AG04450 (cell line): ENCODE measurements at regions not wholly inside any gene's neighbourhood (a gene's known extent, or its start where the extent isn't known, plus 50 kb on each side); places are given as distances from the start of the nearest gene placed in this dataset.
"Not testable (repeated sequence)": the region's sequence is repeated elsewhere in the genome, so short reads cannot be mapped to it uniquely, and the experiment has no call there.

ENCODE experiments used
- CTCF ChIA-PET: fragments of 300-600, 350-600 bp; formaldehyde crosslinking; extraction: SDS; loops from one replicate; lab custom pipeline; 2022; ENCODE audit warnings: antibody characterized with exemption, inconsistent platforms; lab: Charles Lee
- POLR2A ChIA-PET: fragments of 350-600 bp; formaldehyde crosslinking; extraction: SDS; loops from one replicate; lab custom pipeline; 2021; ENCODE audit warnings: antibody characterized with exemption, inconsistent platforms; lab: Yijun Ruan, JAX
- DNase-seq: peaks from one replicate; pipeline ENCODE4 v3.0.0-alpha.2; 2011; ENCODE audit warnings: low read depth, low spot score
- H3K27ac ChIP-seq: one replicate; pipeline ENCODE4 v1.5.1; 2012; ENCODE audit warnings: low read depth, low read length, control low read depth
- H3K27me3 ChIP-seq: one replicate; pipeline ENCODE4 v1.6.0; 2012; ENCODE audit warnings: low read length; ENCODE audit not compliant: control insufficient read depth, insufficient read depth
- H3K4me3 ChIP-seq: 2 replicates; pipeline ENCODE4 v1.5.1; 2011; ENCODE audit warnings: mild to moderate bottlenecking, low read depth, low read length, control low read depth
- H3K9me3 ChIP-seq: 2 replicates; pipeline ENCODE4 v1.5.1; 2012; ENCODE audit warnings: low read length; ENCODE audit not compliant: control insufficient read depth, insufficient read depth
- TF ChIP-seq, protein P1 (sequence below): IDR thresholded peaks from 2 replicates; pipeline ENCODE4 v1.5.1; 2011; ENCODE audit warnings: low read depth, low read length, control low read depth, inconsistent platforms

DNA sequence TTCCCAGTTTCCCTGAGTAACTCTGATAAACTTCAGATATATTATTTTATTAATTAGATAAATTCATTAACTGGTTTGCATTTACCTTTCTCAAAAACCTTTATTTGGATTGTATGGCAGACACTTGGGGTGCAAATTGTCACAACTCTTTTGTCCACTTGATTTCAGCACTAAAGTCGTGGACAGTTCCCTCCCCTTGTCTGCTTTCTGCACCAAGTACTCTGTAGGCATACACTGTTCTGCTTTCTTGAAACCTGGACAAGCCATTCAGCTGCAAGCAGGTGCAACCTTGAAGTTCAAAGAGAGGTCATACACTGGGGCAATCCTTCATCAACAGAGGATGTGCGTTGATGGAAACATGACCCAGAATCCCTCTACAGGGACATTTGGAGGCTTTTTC, 162.9 kb downstream of the ARL5B start:
- ChIA-PET CTCF (no interaction called here), POLR2A (no interaction called here)
- H3K4me3 ChIP-seq: no peak overlapping the region
- no peak overlapping the region for H3K27ac ChIP-seq
- no peaks in the 10 kb centered on the region for H3K9me3 ChIP-seq
- TF ChIP-seq, protein P1, sequence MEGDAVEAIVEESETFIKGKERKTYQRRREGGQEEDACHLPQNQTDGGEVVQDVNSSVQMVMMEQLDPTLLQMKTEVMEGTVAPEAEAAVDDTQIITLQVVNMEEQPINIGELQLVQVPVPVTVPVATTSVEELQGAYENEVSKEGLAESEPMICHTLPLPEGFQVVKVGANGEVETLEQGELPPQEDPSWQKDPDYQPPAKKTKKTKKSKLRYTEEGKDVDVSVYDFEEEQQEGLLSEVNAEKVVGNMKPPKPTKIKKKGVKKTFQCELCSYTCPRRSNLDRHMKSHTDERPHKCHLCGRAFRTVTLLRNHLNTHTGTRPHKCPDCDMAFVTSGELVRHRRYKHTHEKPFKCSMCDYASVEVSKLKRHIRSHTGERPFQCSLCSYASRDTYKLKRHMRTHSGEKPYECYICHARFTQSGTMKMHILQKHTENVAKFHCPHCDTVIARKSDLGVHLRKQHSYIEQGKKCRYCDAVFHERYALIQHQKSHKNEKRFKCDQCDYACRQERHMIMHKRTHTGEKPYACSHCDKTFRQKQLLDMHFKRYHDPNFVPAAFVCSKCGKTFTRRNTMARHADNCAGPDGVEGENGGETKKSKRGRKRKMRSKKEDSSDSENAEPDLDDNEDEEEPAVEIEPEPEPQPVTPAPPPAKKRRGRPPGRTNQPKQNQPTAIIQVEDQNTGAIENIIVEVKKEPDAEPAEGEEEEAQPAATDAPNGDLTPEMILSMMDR: no peak
- DNase-seq: peak; percentile 1
- no peaks in the 10 kb centered on the region for H3K27me3 ChIP-seq

DNA sequence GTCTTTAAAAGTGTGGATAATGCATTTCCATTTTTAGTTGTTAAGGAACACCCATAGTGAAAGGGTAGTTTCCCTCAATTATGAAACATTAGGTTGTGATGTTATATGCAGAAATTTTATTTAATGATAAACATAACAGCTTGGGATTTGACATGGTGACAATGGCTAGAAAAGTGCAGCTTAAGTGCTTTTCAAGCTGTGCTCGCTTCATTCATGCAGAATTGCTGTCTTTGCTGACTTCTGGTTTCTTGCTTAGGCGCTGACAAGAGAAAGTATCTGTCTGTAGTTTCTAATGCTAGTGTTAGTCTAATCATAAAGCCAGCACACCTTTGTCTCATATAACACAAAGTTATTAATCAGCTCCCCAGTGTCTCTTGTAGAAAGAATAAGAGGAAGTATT, 170.0 kb downstream of the ARL5B start:
- Histone ChIP-seq H3K27me3 (no peaks in the 10 kb centered on the region), H3K4me3 (no peak overlapping the region), H3K9me3 (no peaks in the 10 kb centered on the region), H3K27ac (no peak overlapping the region)
- ChIA-PET CTCF (no interaction called here), POLR2A (no interaction called here)
- TF ChIP-seq, protein P1: no peak
- no peak for DNase-seq

DNA sequence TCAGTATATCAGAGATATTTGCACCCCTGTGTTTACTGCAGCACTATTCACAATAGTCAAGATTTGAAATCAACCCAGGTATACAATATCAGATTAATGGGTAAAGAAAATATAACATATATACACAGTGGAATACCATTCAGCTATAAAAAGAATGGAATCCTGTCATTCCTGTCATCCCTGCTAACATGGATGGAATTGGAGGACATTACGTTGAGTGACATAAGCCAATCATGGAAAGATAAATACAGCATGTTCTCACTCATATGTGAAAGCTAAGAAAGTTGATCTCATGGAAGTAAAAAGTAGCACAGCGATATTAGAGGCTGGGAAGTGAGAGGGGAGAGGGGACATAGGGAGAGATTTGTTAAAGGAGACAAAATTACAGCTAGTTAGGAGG, 171.0 kb downstream of the ARL5B start:
- DNase-seq: no peak
- Histone ChIP-seq H3K27ac (no peak overlapping the region), H3K9me3 (no peaks in the 10 kb centered on the region), H3K27me3 (no peaks in the 10 kb centered on the region), H3K4me3 (no peak overlapping the region)
- POLR2A ChIA-PET: no interaction called here
- CTCF ChIA-PET: no interaction called here
- TF ChIP-seq, protein P1: no peak

DNA sequence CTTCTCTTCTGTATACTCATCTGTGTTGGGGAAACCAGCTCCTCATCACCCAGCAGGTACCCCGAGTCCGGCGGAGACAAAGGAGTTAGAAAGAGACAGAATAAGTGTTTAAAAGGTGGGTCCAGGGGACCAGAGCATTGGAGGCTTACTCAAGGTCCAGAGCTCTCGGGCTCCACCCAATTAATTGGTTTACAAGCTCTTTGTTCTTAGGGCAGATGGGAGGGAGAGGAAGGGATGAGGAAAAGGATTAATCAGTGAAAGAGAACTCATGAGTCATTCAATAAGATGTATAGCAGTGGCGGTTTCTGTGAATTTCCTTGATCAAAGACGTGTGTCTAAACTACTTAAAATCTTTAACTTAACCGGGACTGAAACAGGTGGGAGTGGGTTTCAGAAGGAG, 192.0 kb upstream of the MALRD1 start:
- H3K9me3 ChIP-seq, DNase-seq, H3K4me3 ChIP-seq, CTCF ChIA-PET, H3K27me3 ChIP-seq, H3K27ac ChIP-seq, POLR2A ChIA-PET: not testable (repeated sequence)

DNA sequence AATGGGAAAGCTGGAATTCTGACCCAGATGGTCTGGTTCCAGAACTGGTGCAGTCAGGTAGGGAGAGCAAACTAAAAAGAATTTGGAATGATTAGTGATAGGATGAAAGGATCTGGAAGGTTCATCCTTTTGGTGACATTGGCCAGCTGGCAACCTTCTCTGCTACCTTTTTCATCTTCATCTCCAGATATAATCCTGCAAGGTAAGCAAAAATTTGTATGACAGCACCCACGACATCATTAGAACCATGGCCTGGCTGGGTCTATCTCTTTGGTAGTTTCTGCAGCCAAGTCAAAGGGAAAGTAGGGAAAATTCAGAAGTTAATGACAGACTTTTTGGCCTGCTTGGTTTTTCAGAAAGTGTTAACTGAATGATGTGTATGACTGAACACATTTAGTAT, 188.9 kb upstream of the MALRD1 start:
- ChIA-PET POLR2A (no interaction called here), CTCF (interaction anchor here (0.6 to 1.2 kb wide), 2 partner anchors 170 to 553 kb away, joined by 3 read pairs; no protein-coding TSS in a partner anchor)
- no peak overlapping the region for H3K4me3 ChIP-seq
- no peak for DNase-seq
- H3K27me3 ChIP-seq: no peaks in the 10 kb centered on the region
- no peaks in the 10 kb centered on the region for H3K9me3 ChIP-seq
- H3K27ac ChIP-seq: no peak overlapping the region
- TF ChIP-seq, protein P1: no peak

DNA sequence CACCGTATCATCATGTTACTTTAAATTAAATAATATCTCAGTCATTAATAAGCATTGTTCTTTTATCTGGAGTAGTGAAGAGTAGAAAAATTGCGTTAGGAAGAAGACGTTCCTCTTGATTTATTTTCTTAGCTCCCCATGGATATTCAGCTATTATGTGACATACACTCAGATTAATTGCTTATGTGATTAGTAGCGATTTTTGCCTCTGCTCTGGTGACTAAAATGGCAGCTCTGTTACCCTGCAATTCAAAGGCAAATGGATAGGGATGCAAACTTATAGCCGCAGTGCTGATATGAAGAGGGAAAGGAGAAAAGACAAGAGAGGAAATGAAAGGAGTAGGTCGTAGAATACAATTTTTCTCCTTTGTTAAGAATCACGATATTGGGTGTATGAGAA, 188.4 kb upstream of the MALRD1 start:
- H3K27me3 ChIP-seq: no peaks in the 10 kb centered on the region
- no peak overlapping the region for H3K27ac ChIP-seq
- H3K4me3 ChIP-seq: no peak overlapping the region
- H3K9me3 ChIP-seq: no peaks in the 10 kb centered on the region
- TF ChIP-seq, protein P1: no peak
- ChIA-PET CTCF (interaction anchor here (0.6 to 1.2 kb wide), 2 partner anchors 170 to 552 kb away, joined by 3 read pairs; no protein-coding TSS in a partner anchor), POLR2A (no interaction called here)
- DNase-seq: no peak
